ENCODE measurements at regions not wholly inside any gene's neighbourhood (a gene's known extent, or its start where the extent isn't known, plus 50 kb on each side); places are given as distances from the start of the nearest gene placed in this dataset.

DNA sequence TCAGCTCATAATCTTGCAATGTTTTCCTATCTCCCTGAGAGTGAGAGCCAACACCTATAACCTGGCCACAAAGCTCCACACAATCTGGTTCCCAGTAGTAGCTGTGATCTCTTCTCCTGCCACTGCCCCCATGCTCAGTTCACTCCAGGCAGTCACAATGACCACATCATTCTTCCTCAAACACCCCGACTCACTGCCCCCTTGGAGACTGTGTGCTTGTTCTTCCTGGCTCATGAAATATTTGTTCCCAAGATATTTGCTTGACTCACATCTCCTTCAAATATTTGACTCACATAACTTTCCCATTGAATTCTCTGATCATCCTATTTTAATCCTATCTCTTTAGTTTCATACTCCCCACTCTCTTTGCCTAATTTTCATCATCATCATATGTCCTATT, 173.7 kb downstream of the AREG start:
- POLR2A ChIA-PET, result no interaction called here
- Histone ChIP-seq H3K27me3 (replicated peaks; ENCODE audit: control insufficient read depth, insufficient read depth, low read length) (no peaks in the 10 kb centered on the region), H3K4me3 (ENCODE audit: low read depth, low read length) (no peak overlapping the region), H3K9me3 (peaks cover 14% of the 10 kb centered on the region), H3K36me3 (ENCODE audit: control insufficient read depth, insufficient read depth, low read length) (no peaks in the 10 kb centered on the region), H3K4me1 (peaks cover 55% of the 10 kb centered on the region)
- TF ChIP-seq, protein P1, sequence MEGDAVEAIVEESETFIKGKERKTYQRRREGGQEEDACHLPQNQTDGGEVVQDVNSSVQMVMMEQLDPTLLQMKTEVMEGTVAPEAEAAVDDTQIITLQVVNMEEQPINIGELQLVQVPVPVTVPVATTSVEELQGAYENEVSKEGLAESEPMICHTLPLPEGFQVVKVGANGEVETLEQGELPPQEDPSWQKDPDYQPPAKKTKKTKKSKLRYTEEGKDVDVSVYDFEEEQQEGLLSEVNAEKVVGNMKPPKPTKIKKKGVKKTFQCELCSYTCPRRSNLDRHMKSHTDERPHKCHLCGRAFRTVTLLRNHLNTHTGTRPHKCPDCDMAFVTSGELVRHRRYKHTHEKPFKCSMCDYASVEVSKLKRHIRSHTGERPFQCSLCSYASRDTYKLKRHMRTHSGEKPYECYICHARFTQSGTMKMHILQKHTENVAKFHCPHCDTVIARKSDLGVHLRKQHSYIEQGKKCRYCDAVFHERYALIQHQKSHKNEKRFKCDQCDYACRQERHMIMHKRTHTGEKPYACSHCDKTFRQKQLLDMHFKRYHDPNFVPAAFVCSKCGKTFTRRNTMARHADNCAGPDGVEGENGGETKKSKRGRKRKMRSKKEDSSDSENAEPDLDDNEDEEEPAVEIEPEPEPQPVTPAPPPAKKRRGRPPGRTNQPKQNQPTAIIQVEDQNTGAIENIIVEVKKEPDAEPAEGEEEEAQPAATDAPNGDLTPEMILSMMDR (IDR thresholded peaks at IDR 0.05; ENCODE audit: insufficient read depth in 1 of 2, low read depth in 1 of 2, low read length in 1 of 2, severe bottlenecking in 1 of 2, unreplicated experiment in 1 of 2), result no peak
- DNase-seq, result no peak
- BruUV-seq (replicated peaks), result no TSS peak
- CTCF ChIA-PET, result no interaction called here
- H3K36me3 Mint-ChIP-seq (ENCODE audit: insufficient read depth, unreplicated experiment), result peaks cover 5% of the 10 kb centered on the region
- peaks cover 32% of the 10 kb centered on the region for H3K9me3 Mint-ChIP-seq (ENCODE audit: unreplicated experiment)
- intact Hi-C loops (cut with micrococcal nuclease; ENCODE audit: unreplicated experiment), result no loop called here
- no peak overlapping the region for H3K4me3 Mint-ChIP-seq (ENCODE audit: unreplicated experiment)
- peak overlapping the region; percentile 59 for H3K27ac Mint-ChIP-seq (ENCODE audit: unreplicated experiment)
- no peaks in the 10 kb centered on the region for H3K27me3 Mint-ChIP-seq (ENCODE audit: insufficient read depth, unreplicated experiment)
- H3K4me1 Mint-ChIP-seq (ENCODE audit: low read depth, unreplicated experiment), result peaks cover 54% of the 10 kb centered on the region

DNA sequence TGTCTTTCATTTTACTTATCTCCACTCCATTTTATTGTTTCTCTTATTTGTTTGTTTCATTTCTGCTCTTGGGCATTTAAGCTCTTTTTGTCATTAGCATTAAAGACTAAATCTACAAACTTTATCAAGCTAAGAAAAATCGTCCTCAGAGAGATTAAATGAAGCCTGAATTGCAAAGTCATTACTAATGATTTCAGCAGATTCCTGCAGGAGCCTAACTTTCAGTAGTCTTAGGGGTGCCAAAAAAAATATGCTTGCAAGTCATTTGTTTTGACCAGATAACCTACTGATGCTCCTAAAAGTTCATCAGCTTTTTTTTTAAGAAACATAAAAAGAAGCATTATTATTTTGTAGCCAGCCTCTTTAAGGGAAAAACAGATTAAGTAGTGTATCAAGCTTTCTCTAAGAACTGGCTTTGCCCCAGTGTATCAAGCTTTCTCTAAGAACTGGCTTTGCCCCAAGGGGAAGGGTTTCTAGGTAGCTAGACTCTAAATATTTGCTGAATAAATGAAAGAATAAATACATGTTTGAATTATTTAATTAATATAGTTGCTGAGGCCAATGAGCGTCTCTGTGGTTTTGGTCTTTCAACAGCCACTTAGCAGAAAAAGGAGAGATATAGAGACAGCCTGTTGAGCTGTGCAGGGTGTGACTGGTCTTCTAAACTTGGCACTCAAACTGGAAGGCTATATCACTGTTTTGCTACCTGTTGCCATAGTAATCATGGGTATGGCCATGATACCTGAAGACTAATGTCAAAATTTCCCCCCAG, 174.2 kb downstream of the BTC start:
- Histone ChIP-seq H3K9me3 (peaks cover 4% of the 10 kb centered on the region), H3K27me3 (replicated peaks; ENCODE audit: control insufficient read depth, insufficient read depth, low read length) (no peaks in the 10 kb centered on the region), H3K4me1 (peaks cover 70% of the 10 kb centered on the region), H3K4me3 (ENCODE audit: low read depth, low read length) (no peak overlapping the region), H3K36me3 (ENCODE audit: control insufficient read depth, insufficient read depth, low read length) (no peaks in the 10 kb centered on the region)
- Mint-ChIP-seq H3K9me3 (ENCODE audit: unreplicated experiment) (peaks cover 20% of the 10 kb centered on the region), H3K4me1 (ENCODE audit: low read depth, unreplicated experiment) (peaks cover 61% of the 10 kb centered on the region), H3K27me3 (ENCODE audit: insufficient read depth, unreplicated experiment) (no peaks in the 10 kb centered on the region), H3K27ac (ENCODE audit: unreplicated experiment) (peak overlapping the region; percentile 83), H3K4me3 (ENCODE audit: unreplicated experiment) (no peak overlapping the region), H3K36me3 (ENCODE audit: insufficient read depth, unreplicated experiment) (peaks cover 11% of the 10 kb centered on the region)
- BruUV-seq (replicated peaks), result TSS peak; percentile 35
- peak in 1 of 2 experiments; percentile 41 for DNase-seq
- TF ChIP-seq, protein P1 (IDR thresholded peaks at IDR 0.05; ENCODE audit: insufficient read depth in 1 of 2, low read depth in 1 of 2, low read length in 1 of 2, severe bottlenecking in 1 of 2, unreplicated experiment in 1 of 2), result no peak
- ChIA-PET POLR2A (interaction anchor here (1.2 kb wide), 2 partner anchors 34 to 81 kb away, joined by 3 read pairs; no protein-coding TSS in a partner anchor), CTCF (interaction anchor here (1.0 to 1.3 kb wide), 2 partner anchors 51 to 243 kb away, joined by 5 to 6 read pairs; no protein-coding TSS in a partner anchor)
- intact Hi-C loops (cut with micrococcal nuclease; ENCODE audit: unreplicated experiment), result no loop called here

DNA sequence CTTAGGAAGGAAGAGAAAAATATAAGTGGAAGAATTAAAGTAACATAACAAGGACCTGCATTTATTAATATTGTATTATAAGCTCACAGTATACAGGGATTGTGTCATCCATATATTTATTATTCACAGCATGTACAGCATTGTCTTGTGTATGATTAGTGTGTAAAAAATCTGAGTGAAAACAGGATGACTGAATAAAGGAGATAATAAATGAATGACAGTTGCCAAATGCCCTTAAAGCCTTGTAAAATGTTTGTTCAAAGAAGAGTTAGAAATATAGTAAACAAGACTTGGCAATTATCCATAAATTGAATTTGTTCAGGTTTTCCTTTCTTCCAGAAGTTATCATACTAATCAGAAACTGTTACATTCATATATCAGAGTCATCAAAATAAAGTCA, 172.7 kb downstream of the BTC start:
- intact Hi-C loops (cut with micrococcal nuclease; ENCODE audit: unreplicated experiment), result no loop called here
- H3K27ac Mint-ChIP-seq (ENCODE audit: unreplicated experiment), result peak overlapping the region; percentile 83
- peaks cover 9% of the 10 kb centered on the region for H3K9me3 Mint-ChIP-seq (ENCODE audit: unreplicated experiment)
- no TSS peak for BruUV-seq (replicated peaks)
- Histone ChIP-seq H3K36me3 (ENCODE audit: control insufficient read depth, insufficient read depth, low read length) (no peaks in the 10 kb centered on the region), H3K9me3 (peaks cover 3% of the 10 kb centered on the region; the same call in 1 of the 2 replicates), H3K4me3 (ENCODE audit: low read depth, low read length) (no peak overlapping the region), H3K27me3 (replicated peaks; ENCODE audit: control insufficient read depth, insufficient read depth, low read length) (no peaks in the 10 kb centered on the region), H3K4me1 (peaks cover 84% of the 10 kb centered on the region)
- TF ChIP-seq, protein P1 (IDR thresholded peaks at IDR 0.05; ENCODE audit: insufficient read depth in 1 of 2, low read depth in 1 of 2, low read length in 1 of 2, severe bottlenecking in 1 of 2, unreplicated experiment in 1 of 2), result no peak
- H3K27me3 Mint-ChIP-seq (ENCODE audit: insufficient read depth, unreplicated experiment), result no peaks in the 10 kb centered on the region
- CTCF ChIA-PET, result interaction anchor here (0.7 to 1.3 kb wide), 2 partner anchors 50 to 85 kb away, joined by 3 to 6 read pairs; no protein-coding TSS in a partner anchor
- POLR2A ChIA-PET, result no interaction called here
- H3K4me1 Mint-ChIP-seq (ENCODE audit: low read depth, unreplicated experiment), result peaks cover 53% of the 10 kb centered on the region
- no peak for DNase-seq
- H3K4me3 Mint-ChIP-seq (ENCODE audit: unreplicated experiment), result peak overlapping the region; percentile 15
- H3K36me3 Mint-ChIP-seq (ENCODE audit: insufficient read depth, unreplicated experiment), result peaks cover 11% of the 10 kb centered on the region
